C4-2B (cell line): ENCODE measurements at regions not wholly inside any gene's neighbourhood (a gene's known extent, or its start where the extent isn't known, plus 50 kb on each side); places are given as distances from the start of the nearest gene placed in this dataset.

Source experiments
- ZFX ChIP-seq: fragments of 450-650 bp; IDR thresholded peaks from 2 replicates; pipeline ENCODE4 v1.6.1; 2017
- TF ChIP-seq, protein P1 (sequence below): fragments of 450-650 bp; conservative IDR thresholded peaks from 2 replicates; pipeline ENCODE4 v1.5.1; 2017; ENCODE audit warnings: mild to moderate bottlenecking

GRCh38 chr13:54144828-54145227 lies 1116.2 kb downstream of the OLFM4 start:
- TF ChIP-seq, protein P1, sequence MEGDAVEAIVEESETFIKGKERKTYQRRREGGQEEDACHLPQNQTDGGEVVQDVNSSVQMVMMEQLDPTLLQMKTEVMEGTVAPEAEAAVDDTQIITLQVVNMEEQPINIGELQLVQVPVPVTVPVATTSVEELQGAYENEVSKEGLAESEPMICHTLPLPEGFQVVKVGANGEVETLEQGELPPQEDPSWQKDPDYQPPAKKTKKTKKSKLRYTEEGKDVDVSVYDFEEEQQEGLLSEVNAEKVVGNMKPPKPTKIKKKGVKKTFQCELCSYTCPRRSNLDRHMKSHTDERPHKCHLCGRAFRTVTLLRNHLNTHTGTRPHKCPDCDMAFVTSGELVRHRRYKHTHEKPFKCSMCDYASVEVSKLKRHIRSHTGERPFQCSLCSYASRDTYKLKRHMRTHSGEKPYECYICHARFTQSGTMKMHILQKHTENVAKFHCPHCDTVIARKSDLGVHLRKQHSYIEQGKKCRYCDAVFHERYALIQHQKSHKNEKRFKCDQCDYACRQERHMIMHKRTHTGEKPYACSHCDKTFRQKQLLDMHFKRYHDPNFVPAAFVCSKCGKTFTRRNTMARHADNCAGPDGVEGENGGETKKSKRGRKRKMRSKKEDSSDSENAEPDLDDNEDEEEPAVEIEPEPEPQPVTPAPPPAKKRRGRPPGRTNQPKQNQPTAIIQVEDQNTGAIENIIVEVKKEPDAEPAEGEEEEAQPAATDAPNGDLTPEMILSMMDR: no peak
- TF ChIP-seq ZFX: no peak
